ENCODE measurements at regions not wholly inside any gene's neighbourhood (a gene's known extent, or its start where the extent isn't known, plus 50 kb on each side); places are given as distances from the start of the nearest gene placed in this dataset.

DNA sequence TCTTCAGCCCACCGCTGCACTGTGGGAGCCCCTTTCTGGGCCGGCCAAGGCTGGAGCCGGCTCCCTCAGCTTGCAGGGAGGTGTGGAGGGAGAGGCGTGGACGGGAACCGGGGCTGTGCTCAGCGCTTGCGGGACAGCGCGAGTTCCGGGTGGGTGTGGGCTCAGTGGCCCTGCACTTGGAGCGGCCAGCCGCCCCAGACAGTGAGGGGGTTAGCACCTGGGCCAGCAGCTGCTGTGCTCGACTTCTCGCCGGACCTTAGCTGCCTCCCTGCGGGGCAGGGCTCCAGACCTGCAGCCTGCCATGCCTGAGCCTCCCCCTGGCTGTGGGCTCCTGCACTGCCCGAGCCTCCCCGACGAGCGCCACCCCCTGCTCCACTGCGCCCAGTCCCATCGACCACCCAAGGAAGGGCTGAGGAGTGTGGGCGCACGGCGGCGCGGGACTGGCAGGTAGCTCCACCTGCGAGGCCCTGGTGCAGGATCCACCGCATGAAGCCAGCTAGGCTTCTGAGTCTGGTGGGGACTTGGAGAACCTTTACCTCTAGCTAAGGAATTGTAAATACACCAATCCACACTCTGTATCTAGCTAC, 92.9 kb upstream of the MAST4 start:
- DNase-seq = no peak

DNA sequence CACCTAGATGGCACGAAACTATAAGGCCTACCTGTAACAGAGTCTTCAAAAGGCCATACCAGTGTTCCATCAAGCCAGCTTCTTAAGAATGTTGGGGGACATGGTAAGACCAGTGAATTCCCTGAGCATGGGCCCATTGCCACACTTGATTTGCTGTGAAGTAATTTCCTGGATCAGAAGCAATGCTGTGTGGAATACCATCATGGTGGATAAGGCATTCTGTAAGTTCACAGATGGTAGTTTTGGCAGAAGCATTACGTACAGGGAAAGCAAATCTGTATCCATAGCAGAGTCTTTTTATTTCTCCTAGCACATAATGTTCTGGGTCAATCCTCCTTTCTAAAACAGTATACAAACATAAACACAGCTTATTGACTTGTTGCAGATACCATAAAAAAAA, 89.1 kb upstream of the MAST4 start:
- no peak for DNase-seq

DNA sequence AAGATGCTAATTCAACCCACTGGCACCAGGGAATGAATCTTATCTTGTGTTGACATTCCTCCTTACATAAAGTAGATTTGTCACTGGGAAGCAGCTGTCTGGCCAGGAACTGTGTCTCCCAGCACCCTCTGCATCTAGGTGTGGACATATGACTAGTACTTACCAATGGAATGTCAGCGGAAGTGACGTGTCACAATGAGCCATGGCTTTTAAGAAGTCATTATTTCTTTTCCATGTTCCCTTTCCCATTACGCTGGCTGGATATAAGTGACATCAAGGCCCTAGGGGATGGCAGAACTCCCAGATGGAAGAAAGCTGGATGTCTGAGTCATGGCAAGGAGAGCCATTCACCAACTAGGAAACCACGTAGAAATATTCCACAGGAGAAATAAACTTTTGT, 84.7 kb upstream of the MAST4 start:
- DNase-seq = no peak

DNA sequence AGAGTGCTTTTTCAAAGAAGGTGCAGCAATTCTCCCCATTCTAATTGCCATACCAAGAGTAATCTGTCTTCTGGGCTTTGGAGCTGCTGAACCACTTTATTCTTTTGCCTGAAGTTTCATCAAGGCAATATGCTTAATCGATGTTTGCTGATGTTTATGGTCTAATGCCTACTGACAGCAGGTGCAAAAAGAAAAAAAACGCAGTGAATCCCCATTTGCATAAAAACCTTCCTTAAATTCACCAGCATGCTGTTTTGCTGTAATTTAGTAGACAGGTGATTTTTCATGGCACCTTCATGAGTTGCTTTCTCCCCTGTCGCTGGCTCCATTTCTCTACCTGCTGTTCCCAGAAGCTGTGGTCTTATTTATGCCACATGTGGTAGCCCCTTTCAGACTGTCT, 83.1 kb upstream of the MAST4 start:
- DNase-seq = no peak

DNA sequence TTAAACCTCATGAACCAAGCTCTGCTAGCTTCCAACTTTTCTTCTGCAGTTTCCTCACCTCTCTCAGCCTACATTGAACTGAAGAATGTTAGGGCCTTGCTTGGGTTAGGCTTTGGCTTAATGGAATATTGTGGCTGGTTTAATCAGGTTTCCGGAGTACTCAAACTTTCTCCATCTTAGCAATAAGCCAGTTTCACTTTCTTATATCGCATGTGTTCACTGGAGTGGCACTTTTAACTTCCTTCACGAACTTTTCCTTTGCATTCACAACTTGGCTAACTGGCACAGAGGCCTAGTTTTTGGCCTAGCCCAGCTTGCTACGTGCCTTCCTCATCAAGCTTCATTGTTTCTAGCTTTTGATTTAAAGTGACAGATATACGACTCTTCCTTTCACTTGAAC, 81.0 kb upstream of the MAST4 start:
- DNase-seq = no peak

DNA sequence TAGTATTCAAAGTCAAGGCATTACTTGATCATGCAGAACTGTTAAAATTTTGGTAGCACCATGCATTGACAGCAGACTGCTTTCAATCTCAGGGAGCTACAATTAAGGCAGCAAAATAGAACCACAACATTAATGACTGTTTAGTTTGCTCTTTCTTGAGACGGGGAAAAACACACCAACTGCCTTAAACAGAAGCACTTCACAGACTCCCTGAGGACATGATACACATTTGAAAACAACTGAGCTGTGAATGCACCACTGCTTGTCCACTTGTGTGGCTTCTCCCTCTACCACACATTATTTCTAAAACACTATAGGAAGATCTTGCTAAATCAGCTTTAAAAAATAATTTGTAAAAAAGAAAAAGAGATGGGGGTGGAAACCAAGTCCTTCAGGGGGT, 79.6 kb upstream of the MAST4 start:
- no peak for DNase-seq

DNA sequence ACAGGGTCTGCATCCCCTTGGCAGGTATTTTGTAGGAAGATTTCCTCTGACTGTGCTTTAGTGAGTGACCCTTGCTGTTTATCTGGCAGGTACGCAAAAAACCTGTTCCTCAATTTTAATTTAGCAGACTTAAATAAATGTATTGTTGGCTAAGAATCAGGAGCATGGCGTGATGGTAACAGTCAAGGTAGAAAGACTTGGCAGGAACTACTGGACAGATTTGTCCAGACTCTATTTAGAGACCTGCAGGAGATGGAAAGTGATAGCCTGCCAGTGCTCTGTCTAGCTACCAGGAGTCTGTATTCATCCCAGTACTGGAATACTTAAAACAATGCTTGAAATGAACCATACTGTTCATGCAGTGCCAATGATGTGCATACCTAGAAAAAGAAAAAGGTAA, 78.8 kb upstream of the MAST4 start:
- DNase-seq = no peak

DNA sequence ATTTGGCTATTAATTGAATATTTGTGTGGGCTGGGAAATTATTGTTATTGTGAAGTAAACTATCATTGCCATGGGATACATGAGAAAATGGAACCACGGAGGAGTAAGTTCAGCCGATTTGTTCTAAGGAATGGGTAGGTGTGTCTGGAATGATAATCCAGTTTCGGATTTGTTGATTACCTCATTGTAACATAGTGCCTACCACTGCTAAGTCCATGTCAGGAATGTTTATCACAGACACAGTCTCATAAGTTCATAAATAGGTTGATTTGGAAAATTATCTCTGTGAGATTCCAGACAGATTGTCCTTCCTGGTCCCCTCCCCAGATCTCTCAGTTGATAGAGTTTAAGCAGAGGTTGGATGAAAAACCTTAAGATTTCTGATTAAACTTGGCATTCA, 78.1 kb upstream of the MAST4 start:
- DNase-seq = no peak

DNA sequence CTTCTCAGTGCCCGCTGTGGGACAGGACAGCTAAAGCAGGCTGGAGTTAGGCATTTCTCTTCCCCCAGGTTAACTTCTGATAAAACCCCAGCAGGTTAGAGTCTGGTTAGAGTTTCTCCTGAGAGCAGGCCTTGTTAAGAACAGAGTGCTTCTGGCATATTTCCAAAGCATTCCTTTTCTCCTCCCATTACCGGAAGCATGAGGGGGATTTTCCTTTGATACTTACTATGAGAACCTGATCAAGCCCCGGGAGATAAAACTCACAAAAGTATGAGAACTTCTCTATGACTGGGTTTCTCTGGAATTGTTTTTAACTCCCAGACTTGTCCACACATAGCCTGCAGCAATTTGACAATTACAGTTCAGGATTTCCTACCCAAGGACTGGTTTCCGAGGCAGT, 77.4 kb upstream of the MAST4 start:
- no peak for DNase-seq

DNA sequence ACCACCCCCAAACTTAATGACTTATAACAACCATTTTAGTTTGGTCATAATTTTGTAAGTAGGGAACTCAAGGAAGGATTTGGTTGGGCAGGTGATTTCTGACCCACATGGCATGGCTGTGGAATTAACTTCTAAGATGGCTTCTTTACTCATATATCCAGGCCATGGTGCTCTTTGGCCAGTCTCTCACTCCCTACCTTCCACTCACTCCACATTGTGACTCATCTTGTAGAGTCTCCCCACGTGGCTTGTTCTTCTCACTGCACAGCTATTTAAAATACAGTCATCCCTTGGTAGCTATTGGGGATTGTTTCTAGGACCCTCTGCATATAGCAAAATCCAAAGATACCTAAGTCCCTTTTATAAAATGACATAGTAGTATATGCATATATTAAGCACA, 76.6 kb upstream of the MAST4 start:
- DNase-seq = no peak

DNA sequence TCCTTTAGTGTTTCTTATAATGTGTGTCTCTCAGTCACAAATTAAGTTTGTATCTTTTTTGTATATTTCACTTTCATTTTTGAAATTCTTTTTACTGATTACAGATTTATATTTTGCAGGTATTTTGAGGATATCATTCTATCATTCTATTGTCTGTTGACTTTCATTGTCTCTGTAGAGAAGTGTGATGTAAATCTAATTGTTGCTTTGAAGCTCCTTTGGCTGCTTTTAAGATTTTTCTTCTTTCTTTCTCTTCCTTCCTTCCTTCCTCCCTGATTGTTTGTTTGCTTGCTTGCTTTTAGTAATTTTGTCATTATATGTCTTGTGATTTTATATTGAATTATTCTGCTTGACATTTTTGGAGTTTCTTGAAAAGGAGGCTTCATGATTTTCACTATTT, 75.3 kb upstream of the MAST4 start:
- DNase-seq = no peak

DNA sequence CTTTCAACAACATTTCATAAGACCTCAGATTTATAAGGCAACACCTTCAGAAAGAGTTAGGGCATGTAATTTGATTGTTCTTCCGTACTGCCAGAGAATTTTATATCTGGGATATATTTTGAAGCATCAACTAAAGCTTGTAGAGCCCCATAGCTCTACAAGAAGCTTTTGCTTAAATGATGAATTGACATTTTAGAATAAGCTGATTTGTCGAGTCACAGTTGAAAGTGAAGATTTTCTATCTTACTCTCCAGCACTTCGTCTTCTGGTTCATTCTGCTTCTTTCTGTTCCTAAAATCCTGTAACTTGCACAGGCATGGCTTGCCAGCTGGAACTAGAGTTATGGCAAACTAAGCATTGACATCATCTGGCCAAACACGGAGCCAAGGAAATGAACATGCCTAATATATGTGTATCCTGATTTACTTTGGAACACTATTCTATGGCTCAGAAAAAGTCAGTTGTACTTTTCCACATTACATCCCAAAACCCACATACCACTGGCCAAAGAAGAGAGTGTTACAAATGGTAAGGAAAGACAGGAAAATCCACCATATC, 68.6 kb upstream of the MAST4 start:
- no peak for DNase-seq

DNA sequence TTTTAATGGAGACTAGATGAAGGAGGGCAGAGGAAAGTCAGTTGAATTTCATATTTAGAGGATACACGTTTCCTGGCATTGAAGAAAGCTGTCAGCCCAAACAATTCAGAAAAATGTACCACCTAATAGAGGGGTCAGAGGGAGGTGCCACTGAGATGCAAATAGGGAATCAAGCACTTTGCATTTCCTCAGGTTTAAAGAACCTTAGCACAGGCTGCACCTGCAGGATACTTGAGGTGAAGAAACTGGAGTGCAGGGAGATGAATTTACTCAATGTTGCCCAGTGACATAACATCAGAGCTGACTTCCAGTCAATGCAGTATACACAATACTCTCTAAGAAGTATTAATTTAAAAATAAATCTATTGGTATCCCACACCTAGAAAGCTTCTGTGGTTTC, 67.0 kb upstream of the MAST4 start:
- DNase-seq = no peak

DNA sequence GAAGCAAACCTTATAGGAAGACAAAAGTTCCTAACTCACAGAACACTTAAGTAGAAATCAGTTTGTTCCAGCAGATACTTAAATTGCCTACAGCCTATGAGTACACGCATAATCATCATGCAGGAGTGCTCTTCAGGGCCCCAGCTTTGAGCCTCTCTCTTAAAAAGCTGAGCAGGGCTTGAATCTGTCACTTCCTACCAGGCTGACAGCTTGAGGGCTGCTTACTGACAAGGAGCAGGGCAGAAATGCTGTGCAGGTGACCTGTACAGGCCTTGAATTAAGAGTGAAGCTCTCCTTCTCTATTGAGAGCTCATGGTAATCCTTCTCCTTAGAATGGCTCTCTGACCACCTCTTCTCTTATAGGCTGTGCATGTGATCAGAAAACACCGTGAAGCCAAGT, 66.5 kb upstream of the MAST4 start:
- DNase-seq = no peak

DNA sequence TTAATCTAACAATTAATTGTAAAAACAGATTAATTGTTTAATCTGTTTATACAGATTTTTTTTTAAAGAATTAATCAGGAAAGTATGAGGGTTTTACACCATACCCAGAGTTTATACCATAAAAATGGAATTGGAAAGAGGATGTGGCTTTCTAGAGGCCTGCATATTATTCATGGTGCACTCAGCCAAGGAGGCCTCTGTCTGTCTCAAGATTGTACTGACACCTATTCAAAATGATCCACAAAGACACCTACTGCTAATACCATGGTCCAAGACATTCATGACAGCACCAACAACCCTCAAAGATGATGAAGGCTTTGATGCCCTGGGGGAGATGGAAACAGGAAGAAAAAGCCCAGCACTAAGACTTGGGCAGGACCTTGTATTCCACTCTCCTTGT, 58.1 kb upstream of the MAST4 start:
- no peak for DNase-seq

DNA sequence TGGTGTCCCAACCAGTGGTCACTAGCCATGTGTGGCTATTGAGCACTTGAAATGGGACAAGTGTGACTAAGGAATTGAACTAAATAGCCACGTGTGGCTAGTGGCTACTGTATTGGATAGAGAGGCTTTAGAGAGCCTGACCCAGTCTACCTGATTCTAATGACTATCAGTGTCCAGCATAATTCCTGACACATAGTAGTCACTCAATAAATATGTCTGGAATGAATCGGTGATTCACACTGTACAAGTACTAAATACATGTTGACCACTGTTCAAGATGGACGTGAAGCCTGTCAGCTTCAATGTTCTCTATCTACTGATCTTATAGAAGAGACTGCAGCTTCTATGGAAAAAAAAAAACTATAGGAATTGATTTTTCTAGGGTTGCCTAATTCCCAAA, 57.7 kb upstream of the MAST4 start:
- no peak for DNase-seq

DNA sequence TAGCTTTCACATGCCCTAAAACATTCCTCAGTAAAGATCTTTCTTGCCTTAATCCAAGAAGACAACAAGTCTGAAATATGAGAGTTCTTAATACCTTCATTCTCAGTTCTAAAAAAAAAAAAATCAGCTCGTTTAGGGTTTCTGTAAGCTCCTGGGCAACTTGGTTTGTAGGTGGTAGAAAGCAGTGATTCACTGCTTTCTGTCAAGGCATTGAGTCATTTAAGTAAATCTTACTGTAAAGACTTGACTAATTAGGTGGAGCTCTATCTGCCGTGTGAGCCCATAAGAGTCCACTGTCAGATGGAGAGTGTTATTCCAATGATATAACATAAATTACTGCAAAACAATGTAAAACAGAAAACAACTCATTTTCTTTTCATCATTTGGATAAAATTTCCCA, 56.1 kb upstream of the MAST4 start:
- no peak for DNase-seq

DNA sequence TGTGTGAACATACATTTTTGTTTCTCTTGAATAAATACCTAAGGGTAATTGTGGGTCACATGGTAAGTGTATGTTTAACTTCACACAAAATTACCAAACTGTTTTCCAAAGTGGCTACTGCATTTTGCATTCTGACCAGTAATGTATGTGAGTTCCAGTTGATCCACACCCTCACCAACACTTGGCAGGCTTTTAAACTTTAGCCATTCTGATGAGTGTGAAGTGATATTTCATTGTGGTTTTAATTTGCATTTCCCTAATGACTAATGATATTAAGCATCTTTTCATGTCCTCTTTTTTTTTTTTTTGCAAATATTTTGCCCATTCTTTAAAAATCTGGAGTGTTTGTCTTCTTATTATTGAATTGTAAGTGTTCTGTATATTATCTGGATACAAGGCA, 53.5 kb upstream of the MAST4 start:
- DNase-seq = no peak

Data from NCI-H82 (cell line).